ENCODE measurements at regions not wholly inside any gene's neighbourhood (a gene's known extent, or its start where the extent isn't known, plus 50 kb on each side); places are given as distances from the start of the nearest gene placed in this dataset.

DNA sequence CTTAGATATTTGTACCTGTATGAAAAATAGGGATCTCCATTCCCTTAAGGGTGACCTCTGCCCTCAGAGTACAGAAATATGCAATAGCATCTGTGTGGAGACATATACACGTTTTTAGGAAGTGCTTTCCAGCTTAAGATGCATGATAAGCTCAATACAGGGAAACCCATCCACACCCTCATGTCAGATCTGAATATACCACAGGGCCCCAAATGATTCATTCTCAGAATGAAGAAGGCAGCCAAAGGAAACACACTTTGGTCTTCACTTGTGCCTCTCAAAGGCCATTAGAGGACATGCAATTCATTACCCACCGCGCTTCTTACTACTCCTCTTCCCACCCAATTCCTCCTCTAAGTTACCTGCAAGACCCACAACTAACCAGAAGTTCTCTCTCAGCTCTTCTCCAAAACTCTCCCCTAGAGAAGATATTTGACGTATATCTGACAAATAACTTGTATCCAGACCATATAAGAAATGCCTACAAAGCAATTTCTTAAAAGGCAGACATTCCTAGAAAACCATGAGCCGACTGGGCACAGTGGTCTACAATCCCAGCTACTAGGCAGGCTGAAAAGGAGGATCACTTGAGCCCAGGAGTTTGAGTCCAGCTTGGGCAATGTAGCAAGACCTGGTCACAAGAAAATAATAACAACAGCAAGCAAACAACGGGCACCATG is 103.0 kb downstream of the OAT start (continued):
- TF ChIP-seq ZNF462 (CRISPR knock-in tag; IDR thresholded peaks at IDR 0.05) (no peak), ZNF114 (CRISPR knock-in tag; IDR thresholded peaks at IDR 0.05) (no peak)

DNA sequence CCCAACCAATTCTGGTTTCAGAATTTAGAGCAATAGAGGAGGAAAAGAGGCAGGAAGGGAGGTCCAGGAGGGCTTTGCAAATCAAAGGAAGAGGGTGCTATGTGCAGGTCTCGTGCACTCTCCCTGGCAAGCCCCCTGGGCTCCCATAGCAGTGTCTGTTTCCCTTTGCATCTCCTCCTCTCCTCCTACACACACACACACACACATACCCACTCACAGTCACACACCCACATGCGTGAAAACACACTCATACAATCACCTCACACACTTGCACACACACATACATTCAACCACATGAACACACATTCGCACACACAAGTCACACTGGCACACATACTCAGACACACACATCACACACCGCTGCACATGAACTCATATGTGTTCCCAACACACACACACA is 105.3 kb downstream of the OAT start:
- no peaks in the 10 kb centered on the region for H3K79me2 ChIP-seq (replicated peaks; ENCODE audit: insufficient read depth)
- H3F3A ChIP-seq (replicated peaks; ENCODE audit: low read depth) = no peaks in the 10 kb centered on the region
- no peaks in the 10 kb centered on the region for H3K9me3 Mint-ChIP-seq
- no peak overlapping the region for H3K4me2 ChIP-seq
- no peak for DNase-seq (ENCODE audit: low spot score)
- H3K27me3 ChIP-seq (ENCODE audit: insufficient read depth) = no peaks in the 10 kb centered on the region
- H3K4me1 ChIP-seq (ENCODE audit: insufficient read depth) = no peaks in the 10 kb centered on the region
- H3K27ac ChIP-seq (ENCODE audit: low read depth) = no peak overlapping the region
- no peak overlapping the region for H3K4me3 Mint-ChIP-seq
- peaks cover 10% of the 10 kb centered on the region for H3K9me2 ChIP-seq (ENCODE audit: insufficient read depth)
- H3K4me1 Mint-ChIP-seq = no peaks in the 10 kb centered on the region
- H3K36me3 Mint-ChIP-seq (ENCODE audit: low read depth) = no peaks in the 10 kb centered on the region
- TF ChIP-seq JUNB (IDR thresholded peaks at IDR 0.05; ENCODE audit: unreplicated experiment) (no peak), EZH2phosphoT487 (IDR thresholded peaks at IDR 0.05; ENCODE audit: unreplicated experiment) (no peak), CREB1 (CRISPR knock-in tag; IDR thresholded peaks at IDR 0.05; ENCODE audit: low read depth) (no peak), POLR2AphosphoS5 (IDR thresholded peaks at IDR 0.05; ENCODE audit: low read depth) (no peak), NANOG (IDR thresholded peaks at IDR 0.05; ENCODE audit: borderline replicate concordance) (no peak), STAT1 (IDR thresholded peaks at IDR 0.05; ENCODE audit: unreplicated experiment) (no peak), ZNF331 (CRISPR knock-in tag; IDR thresholded peaks at IDR 0.05; ENCODE audit: low read depth) (no peak)
- TF ChIP-seq, protein P1, sequence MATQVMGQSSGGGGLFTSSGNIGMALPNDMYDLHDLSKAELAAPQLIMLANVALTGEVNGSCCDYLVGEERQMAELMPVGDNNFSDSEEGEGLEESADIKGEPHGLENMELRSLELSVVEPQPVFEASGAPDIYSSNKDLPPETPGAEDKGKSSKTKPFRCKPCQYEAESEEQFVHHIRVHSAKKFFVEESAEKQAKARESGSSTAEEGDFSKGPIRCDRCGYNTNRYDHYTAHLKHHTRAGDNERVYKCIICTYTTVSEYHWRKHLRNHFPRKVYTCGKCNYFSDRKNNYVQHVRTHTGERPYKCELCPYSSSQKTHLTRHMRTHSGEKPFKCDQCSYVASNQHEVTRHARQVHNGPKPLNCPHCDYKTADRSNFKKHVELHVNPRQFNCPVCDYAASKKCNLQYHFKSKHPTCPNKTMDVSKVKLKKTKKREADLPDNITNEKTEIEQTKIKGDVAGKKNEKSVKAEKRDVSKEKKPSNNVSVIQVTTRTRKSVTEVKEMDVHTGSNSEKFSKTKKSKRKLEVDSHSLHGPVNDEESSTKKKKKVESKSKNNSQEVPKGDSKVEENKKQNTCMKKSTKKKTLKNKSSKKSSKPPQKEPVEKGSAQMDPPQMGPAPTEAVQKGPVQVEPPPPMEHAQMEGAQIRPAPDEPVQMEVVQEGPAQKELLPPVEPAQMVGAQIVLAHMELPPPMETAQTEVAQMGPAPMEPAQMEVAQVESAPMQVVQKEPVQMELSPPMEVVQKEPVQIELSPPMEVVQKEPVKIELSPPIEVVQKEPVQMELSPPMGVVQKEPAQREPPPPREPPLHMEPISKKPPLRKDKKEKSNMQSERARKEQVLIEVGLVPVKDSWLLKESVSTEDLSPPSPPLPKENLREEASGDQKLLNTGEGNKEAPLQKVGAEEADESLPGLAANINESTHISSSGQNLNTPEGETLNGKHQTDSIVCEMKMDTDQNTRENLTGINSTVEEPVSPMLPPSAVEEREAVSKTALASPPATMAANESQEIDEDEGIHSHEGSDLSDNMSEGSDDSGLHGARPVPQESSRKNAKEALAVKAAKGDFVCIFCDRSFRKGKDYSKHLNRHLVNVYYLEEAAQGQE (IDR thresholded peaks at IDR 0.05; ENCODE audit: unreplicated experiment) = no peak
- TF ChIP-seq, protein P2, sequence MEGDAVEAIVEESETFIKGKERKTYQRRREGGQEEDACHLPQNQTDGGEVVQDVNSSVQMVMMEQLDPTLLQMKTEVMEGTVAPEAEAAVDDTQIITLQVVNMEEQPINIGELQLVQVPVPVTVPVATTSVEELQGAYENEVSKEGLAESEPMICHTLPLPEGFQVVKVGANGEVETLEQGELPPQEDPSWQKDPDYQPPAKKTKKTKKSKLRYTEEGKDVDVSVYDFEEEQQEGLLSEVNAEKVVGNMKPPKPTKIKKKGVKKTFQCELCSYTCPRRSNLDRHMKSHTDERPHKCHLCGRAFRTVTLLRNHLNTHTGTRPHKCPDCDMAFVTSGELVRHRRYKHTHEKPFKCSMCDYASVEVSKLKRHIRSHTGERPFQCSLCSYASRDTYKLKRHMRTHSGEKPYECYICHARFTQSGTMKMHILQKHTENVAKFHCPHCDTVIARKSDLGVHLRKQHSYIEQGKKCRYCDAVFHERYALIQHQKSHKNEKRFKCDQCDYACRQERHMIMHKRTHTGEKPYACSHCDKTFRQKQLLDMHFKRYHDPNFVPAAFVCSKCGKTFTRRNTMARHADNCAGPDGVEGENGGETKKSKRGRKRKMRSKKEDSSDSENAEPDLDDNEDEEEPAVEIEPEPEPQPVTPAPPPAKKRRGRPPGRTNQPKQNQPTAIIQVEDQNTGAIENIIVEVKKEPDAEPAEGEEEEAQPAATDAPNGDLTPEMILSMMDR (conservative IDR thresholded peaks at IDR 0.05; ENCODE audit: low read depth in 2 of 2) = no peak
- no peak for ATAC-seq
- no peaks in the 10 kb centered on the region for H4K20me1 ChIP-seq (replicated peaks; ENCODE audit: insufficient read depth)
- no peak overlapping the region for H2AFZ ChIP-seq
- no peak overlapping the region for H3K4me3 ChIP-seq
- H3K27me3 Mint-ChIP-seq (ENCODE audit: insufficient read depth, low read depth, poor library complexity) = peaks cover 2% of the 10 kb centered on the region
- no peak overlapping the region for H3K27ac Mint-ChIP-seq
- no peaks in the 10 kb centered on the region for H3K36me3 ChIP-seq (ENCODE audit: insufficient read depth)
